ENCODE measurements at regions not wholly inside any gene's neighbourhood (a gene's known extent, or its start where the extent isn't known, plus 50 kb on each side); places are given as distances from the start of the nearest gene placed in this dataset.

GRCh38 chr5:58116346-58116745 lies 343.5 kb downstream of the PLK2 start:
- Histone ChIP-seq H3K9me3 (ENCODE audit: control insufficient read depth, insufficient read depth, low read length) (no peaks in the 10 kb centered on the region), H3K9ac (ENCODE audit: low read depth, low read length) (no peak overlapping the region), H3K36me3 (ENCODE audit: insufficient read depth, low read length) (no peaks in the 10 kb centered on the region), H3K4me1 (ENCODE audit: insufficient read depth, low read length) (no peaks in the 10 kb centered on the region)

GRCh38 chr5:58115811-58116210 lies 344.1 kb downstream of the PLK2 start:
- Histone ChIP-seq H3K9ac (ENCODE audit: low read depth, low read length) (no peak overlapping the region), H3K9me3 (ENCODE audit: control insufficient read depth, insufficient read depth, low read length) (no peaks in the 10 kb centered on the region), H3K36me3 (ENCODE audit: insufficient read depth, low read length) (no peaks in the 10 kb centered on the region), H3K4me1 (ENCODE audit: insufficient read depth, low read length) (no peaks in the 10 kb centered on the region)

- Histone ChIP-seq H3K9ac (ENCODE audit: low read depth, low read length) (no peak overlapping the region), H3K4me1 (ENCODE audit: insufficient read depth, low read length) (no peaks in the 10 kb centered on the region), H3K36me3 (ENCODE audit: insufficient read depth, low read length) (no peaks in the 10 kb centered on the region), H3K9me3 (ENCODE audit: control insufficient read depth, insufficient read depth, low read length) (no peaks in the 10 kb centered on the region)
Measured at GRCh38 chr5:58114324-58114723, 345.6 kb downstream of the PLK2 start.

GRCh38 chr5:58113172-58113571 lies 346.7 kb downstream of the PLK2 start:
- Histone ChIP-seq H3K9me3 (ENCODE audit: control insufficient read depth, insufficient read depth, low read length) (no peaks in the 10 kb centered on the region), H3K9ac (ENCODE audit: low read depth, low read length) (no peak overlapping the region), H3K4me1 (ENCODE audit: insufficient read depth, low read length) (no peaks in the 10 kb centered on the region), H3K36me3 (ENCODE audit: insufficient read depth, low read length) (no peaks in the 10 kb centered on the region)

GRCh38 chr5:58108511-58108910 lies 351.4 kb downstream of the PLK2 start:
- H3K4me1 ChIP-seq (ENCODE audit: insufficient read depth, low read length): no peaks in the 10 kb centered on the region
- H3K9me3 ChIP-seq (ENCODE audit: control insufficient read depth, insufficient read depth, low read length): no peaks in the 10 kb centered on the region
- no peak overlapping the region for H3K9ac ChIP-seq (ENCODE audit: low read depth, low read length)
- H3K36me3 ChIP-seq (ENCODE audit: insufficient read depth, low read length): no peaks in the 10 kb centered on the region

- H3K36me3 ChIP-seq (ENCODE audit: insufficient read depth, low read length): no peaks in the 10 kb centered on the region
- H3K9ac ChIP-seq (ENCODE audit: low read depth, low read length): no peak overlapping the region
- H3K9me3 ChIP-seq (ENCODE audit: control insufficient read depth, insufficient read depth, low read length): no peaks in the 10 kb centered on the region
- no peaks in the 10 kb centered on the region for H3K4me1 ChIP-seq (ENCODE audit: insufficient read depth, low read length)
Measured at GRCh38 chr5:58107704-58108103, 352.2 kb downstream of the PLK2 start.

- no peaks in the 10 kb centered on the region for H3K4me1 ChIP-seq (ENCODE audit: insufficient read depth, low read length)
Measured at GRCh38 chr5:58106754-58107410, 353.0 kb downstream of the PLK2 start.

GRCh38 chr5:58105836-58106235 lies 354.1 kb downstream of the PLK2 start:
- H3K9ac ChIP-seq (ENCODE audit: low read depth, low read length): no peak overlapping the region
- H3K4me1 ChIP-seq (ENCODE audit: insufficient read depth, low read length): no peaks in the 10 kb centered on the region
- H3K36me3 ChIP-seq (ENCODE audit: insufficient read depth, low read length): no peaks in the 10 kb centered on the region
- no peaks in the 10 kb centered on the region for H3K9me3 ChIP-seq (ENCODE audit: control insufficient read depth, insufficient read depth, low read length)

More at GRCh38 chr5:58106754-58107410, 353.0 kb downstream of the PLK2 start:
- Histone ChIP-seq H3K9ac (ENCODE audit: low read depth, low read length) (no peak overlapping the region), H3K9me3 (ENCODE audit: control insufficient read depth, insufficient read depth, low read length) (no peaks in the 10 kb centered on the region), H3K36me3 (ENCODE audit: insufficient read depth, low read length) (no peaks in the 10 kb centered on the region)

- H3K4me1 ChIP-seq (ENCODE audit: insufficient read depth, low read length): no peaks in the 10 kb centered on the region
- H3K9me3 ChIP-seq (ENCODE audit: control insufficient read depth, insufficient read depth, low read length): no peaks in the 10 kb centered on the region; the same call in 1 of the 2 replicates
- no peaks in the 10 kb centered on the region for H3K36me3 ChIP-seq (ENCODE audit: insufficient read depth, low read length)
- H3K9ac ChIP-seq (ENCODE audit: low read depth, low read length): no peak overlapping the region
Measured at GRCh38 chr5:58099257-58099656, 360.6 kb downstream of the PLK2 start.

GRCh38 chr5:58094031-58094430 lies 365.9 kb downstream of the PLK2 start:
- no peaks in the 10 kb centered on the region for H3K4me1 ChIP-seq (ENCODE audit: insufficient read depth, low read length)
- H3K9ac ChIP-seq (ENCODE audit: low read depth, low read length): no peak overlapping the region
- H3K9me3 ChIP-seq (ENCODE audit: control insufficient read depth, insufficient read depth, low read length): no peaks in the 10 kb centered on the region; the same call in 1 of the 2 replicates
- no peaks in the 10 kb centered on the region for H3K36me3 ChIP-seq (ENCODE audit: insufficient read depth, low read length)

GRCh38 chr5:58090704-58091103 lies 369.2 kb downstream of the PLK2 start:
- Histone ChIP-seq H3K4me1 (ENCODE audit: insufficient read depth, low read length) (no peaks in the 10 kb centered on the region), H3K36me3 (ENCODE audit: insufficient read depth, low read length) (no peaks in the 10 kb centered on the region), H3K9ac (ENCODE audit: low read depth, low read length) (no peak overlapping the region), H3K9me3 (ENCODE audit: control insufficient read depth, insufficient read depth, low read length) (no peaks in the 10 kb centered on the region)

- no peaks in the 10 kb centered on the region for H3K4me1 ChIP-seq (ENCODE audit: insufficient read depth, low read length)
Measured at GRCh38 chr5:58088941-58089340, 370.9 kb downstream of the PLK2 start.

GRCh38 chr5:58087905-58088304 lies 372.0 kb downstream of the PLK2 start:
- Histone ChIP-seq H3K36me3 (ENCODE audit: insufficient read depth, low read length) (no peaks in the 10 kb centered on the region), H3K9ac (ENCODE audit: low read depth, low read length) (no peak overlapping the region), H3K9me3 (ENCODE audit: control insufficient read depth, insufficient read depth, low read length) (no peaks in the 10 kb centered on the region), H3K4me1 (ENCODE audit: insufficient read depth, low read length) (no peaks in the 10 kb centered on the region)

More at GRCh38 chr5:58088941-58089340, 370.9 kb downstream of the PLK2 start:
- no peak overlapping the region for H3K9ac ChIP-seq (ENCODE audit: low read depth, low read length)
- H3K36me3 ChIP-seq (ENCODE audit: insufficient read depth, low read length): no peaks in the 10 kb centered on the region
- no peaks in the 10 kb centered on the region for H3K9me3 ChIP-seq (ENCODE audit: control insufficient read depth, insufficient read depth, low read length)

GRCh38 chr5:58087123-58087522 lies 372.8 kb downstream of the PLK2 start:
- Histone ChIP-seq H3K36me3 (ENCODE audit: insufficient read depth, low read length) (no peaks in the 10 kb centered on the region), H3K4me1 (ENCODE audit: insufficient read depth, low read length) (no peaks in the 10 kb centered on the region), H3K9me3 (ENCODE audit: control insufficient read depth, insufficient read depth, low read length) (no peaks in the 10 kb centered on the region), H3K9ac (ENCODE audit: low read depth, low read length) (no peak overlapping the region)

GRCh38 chr5:58085800-58086199 lies 374.1 kb downstream of the PLK2 start:
- H3K9ac ChIP-seq (ENCODE audit: low read depth, low read length): no peak overlapping the region
- no peaks in the 10 kb centered on the region for H3K36me3 ChIP-seq (ENCODE audit: insufficient read depth, low read length)

More at GRCh38 chr5:58085800-58086199, 374.1 kb downstream of the PLK2 start:
- Histone ChIP-seq H3K9me3 (ENCODE audit: control insufficient read depth, insufficient read depth, low read length) (no peaks in the 10 kb centered on the region), H3K4me1 (ENCODE audit: insufficient read depth, low read length) (peaks cover 3% of the 10 kb centered on the region; the same call in 1 of the 2 replicates)

Measured in ES-I3 (cell line).